GM19397 (cell line): ENCODE measurements at regions not wholly inside any gene's neighbourhood (a gene's known extent, or its start where the extent isn't known, plus 50 kb on each side); places are given as distances from the start of the nearest gene placed in this dataset.

ENCODE experiments used
- ATAC-seq: cut with Tn5 transposase; IDR thresholded peaks from one replicate; pipeline ENCODE4 v1.9.1; 2021; ENCODE audit warnings: mild to moderate bottlenecking, moderate library complexity; ENCODE audit not compliant: unreplicated experiment

- no peak for ATAC-seq
Observed at GRCh38 chr3:72350761-72351505, 497.3 kb downstream of the SHQ1 start.

- ATAC-seq = no peak
Observed at GRCh38 chr3:72348357-72348756, 499.9 kb downstream of the SHQ1 start.

GRCh38 chr3:72347819-72348319 is 500.4 kb downstream of the SHQ1 start:
- peak; percentile 53 for ATAC-seq

DNA sequence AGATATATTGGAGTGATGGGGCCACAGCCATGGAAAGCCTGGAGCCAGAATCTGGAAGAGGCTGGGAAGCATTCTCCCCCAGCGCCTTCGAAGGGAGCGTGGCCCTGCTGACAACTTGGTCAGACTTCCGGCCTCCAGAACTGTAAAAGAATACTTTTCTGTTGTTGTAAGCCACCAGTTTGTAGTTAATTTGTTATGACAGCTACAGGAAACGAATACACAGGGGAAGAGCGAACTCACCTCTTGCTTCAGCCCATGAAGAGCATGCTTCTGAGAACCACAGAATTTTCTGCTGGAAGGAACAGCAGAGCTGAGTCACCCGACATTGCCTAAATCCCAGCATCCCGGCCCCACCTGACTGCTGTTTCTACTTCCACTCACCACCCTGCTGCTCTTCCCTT is 501.7 kb downstream of the SHQ1 start:
- ATAC-seq = no peak

DNA sequence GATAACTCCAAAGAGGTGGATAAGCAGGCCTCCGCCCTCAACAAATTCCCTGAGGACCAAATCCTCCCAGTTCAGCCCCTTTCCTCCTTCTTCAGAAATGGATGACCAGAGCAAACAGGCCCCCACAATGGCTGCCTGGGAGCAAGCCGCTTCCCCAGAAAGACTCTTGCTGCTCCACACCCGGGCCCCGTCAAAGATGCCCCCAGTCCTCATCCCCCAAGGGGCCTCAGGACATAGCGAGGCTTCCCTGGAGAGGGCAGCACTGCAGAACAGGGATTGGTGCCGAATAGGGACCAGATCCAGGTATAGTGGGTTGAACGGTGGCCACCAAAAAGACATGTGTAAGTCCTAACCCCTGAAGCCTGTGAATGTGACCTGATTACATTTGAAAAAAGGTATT is 502.3 kb downstream of the SHQ1 start:
- no peak for ATAC-seq

DNA sequence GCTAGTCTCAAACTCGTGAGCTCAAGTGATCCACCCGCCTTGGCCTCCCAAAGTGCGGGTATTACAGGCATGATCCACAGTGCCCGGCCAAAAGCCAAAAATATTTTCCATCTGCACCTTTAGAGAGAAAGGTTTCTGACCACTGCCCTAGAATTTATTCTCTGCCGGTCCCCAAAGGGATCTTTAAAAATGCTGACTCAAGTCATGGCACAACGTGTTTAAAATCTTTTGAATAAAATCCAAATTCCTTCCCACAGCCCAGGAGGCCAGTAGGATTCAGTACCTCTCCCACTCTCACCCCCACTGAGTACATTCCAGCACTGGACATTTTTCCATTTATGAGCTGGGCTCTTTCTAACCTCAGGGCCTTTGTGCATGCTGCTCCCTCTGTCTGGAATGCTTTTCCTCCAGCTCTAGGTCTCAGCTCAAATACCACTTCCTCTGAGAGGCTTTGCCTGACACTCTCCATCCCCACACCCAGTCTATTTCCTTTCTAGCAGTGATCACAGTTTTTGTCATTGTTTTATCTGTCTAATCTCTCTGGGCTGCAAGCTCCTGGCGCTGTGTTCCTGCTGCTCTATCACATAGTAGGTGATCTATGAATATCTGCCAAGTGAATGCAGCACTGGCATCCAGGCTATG is 502.9 kb downstream of the SHQ1 start:
- no peak for ATAC-seq

GRCh38 chr3:72344647-72345046 is 503.6 kb downstream of the SHQ1 start:
- ATAC-seq = no peak

DNA sequence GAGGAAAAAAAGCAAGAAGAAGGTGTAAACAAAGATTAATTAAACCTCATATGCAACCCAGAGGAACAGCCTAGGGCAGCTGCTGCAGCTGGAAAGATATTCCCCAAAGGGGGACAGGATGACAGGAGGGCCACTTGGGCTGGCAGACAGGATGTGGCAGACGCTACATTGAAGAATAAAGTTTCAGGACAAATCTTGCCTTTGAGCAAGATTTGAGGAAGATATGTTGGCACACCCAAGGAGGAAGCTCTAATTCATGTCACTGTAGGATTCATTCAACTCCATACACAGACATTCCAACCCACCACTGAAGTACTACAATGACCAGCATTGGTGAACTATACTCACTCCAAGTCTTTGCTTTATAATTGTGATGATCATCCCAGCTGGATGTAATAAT is 504.0 kb downstream of the SHQ1 start:
- no peak for ATAC-seq

DNA sequence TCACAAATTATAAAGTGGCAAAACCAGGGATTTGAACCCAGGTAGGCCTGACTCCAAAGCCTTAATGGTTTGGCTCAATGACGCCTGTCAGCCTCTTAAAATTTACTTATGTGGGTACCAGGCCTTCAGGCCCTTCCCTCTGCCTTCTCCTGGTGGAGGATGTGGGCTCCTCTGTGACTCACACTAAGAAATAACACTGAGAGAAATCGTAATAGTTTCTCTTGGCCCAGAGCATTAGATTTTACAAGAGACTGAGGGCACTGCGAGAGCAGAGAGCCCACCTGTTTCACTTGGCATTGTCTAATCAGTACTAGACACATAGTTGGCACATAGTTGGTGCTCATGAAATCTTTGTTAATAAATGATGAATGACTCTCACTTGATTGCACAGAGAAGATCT is 505.2 kb downstream of the SHQ1 start:
- no peak for ATAC-seq

DNA sequence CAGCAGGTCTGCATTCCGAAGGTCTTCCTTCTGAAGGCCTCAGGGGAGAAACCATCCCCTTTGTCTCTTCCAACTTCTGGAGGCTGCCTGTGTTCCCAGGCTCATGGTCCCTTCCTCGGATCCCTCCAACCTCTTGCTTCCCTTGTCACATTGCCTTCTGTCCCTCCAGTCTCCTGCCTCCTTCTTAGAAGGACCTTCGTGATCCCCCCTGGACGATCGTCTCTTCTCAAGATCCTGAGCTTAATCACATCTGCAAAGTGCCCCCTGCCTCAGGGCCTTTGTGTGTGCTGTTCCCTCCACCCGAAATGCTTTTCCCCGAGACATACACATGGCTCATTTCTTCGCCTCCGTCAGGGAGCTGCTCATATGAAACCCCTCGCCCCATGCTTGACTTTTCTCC is 505.8 kb downstream of the SHQ1 start:
- ATAC-seq = no peak

GRCh38 chr3:72341920-72342319 is 506.3 kb downstream of the SHQ1 start:
- ATAC-seq = no peak

- ATAC-seq = no peak
Observed at GRCh38 chr3:72341380-72341770, 506.9 kb downstream of the SHQ1 start.

- ATAC-seq = no peak
Observed at GRCh38 chr3:72340476-72341379, 507.5 kb downstream of the SHQ1 start.

- ATAC-seq = no peak
Observed at GRCh38 chr3:72340056-72340455, 508.2 kb downstream of the SHQ1 start.

- ATAC-seq = no peak
Observed at GRCh38 chr3:72339670-72340030, 508.6 kb downstream of the SHQ1 start.

DNA sequence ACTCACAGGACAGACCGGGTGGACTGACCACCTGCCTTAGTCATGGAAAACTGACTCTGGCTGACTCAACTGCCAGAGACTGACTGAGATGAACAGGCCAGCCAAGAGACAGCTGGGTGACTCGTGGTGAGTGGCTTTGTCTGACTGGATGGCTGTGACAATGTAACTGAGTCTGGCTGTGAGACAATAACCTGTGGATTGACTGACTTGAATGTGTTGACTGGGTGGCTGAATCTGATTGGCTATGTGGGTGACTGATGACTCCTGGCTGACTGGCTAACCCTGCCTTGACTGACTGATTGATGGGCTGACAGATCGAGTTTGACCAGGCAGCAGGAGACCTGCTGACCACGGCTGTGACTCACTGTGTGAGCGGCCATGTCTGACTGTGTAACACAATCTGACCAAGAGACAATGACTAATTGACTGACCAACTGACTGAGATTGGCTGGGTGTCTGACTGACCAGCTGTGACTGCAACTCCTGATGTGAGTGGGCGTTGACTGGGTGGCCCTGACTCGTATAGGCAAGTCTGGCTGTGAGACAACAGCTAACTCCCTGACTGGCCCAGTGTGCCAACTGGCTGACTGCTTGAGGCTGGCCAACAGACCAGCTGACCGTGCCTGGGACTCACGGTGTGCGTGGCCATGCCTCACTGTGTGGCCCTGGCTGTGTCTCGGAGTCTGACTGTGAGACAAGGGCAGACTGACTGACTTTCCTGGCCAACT is 509.1 kb downstream of the SHQ1 start:
- ATAC-seq = no peak

GRCh38 chr3:72338082-72338941 is 509.9 kb downstream of the SHQ1 start:
- ATAC-seq = no peak

DNA sequence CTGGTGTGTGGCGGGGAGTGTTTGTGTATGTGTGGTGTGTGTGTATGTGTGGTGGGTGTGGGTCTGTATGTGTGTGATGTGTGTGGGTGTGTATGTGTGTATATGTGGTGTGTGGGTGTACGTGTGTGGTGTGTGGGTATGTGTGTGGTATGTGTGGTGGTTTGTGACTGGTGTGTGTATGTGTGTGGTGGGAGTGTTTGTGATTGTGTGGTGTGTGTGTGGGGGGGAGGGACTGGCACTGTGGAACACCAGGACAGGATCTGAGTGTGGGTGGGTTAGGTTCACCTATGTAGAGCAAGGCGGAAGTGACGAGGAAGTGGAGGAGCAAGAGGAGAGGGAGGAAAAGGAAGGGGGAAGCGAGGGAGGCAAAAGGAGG is 510.8 kb downstream of the SHQ1 start:
- ATAC-seq = no peak

DNA sequence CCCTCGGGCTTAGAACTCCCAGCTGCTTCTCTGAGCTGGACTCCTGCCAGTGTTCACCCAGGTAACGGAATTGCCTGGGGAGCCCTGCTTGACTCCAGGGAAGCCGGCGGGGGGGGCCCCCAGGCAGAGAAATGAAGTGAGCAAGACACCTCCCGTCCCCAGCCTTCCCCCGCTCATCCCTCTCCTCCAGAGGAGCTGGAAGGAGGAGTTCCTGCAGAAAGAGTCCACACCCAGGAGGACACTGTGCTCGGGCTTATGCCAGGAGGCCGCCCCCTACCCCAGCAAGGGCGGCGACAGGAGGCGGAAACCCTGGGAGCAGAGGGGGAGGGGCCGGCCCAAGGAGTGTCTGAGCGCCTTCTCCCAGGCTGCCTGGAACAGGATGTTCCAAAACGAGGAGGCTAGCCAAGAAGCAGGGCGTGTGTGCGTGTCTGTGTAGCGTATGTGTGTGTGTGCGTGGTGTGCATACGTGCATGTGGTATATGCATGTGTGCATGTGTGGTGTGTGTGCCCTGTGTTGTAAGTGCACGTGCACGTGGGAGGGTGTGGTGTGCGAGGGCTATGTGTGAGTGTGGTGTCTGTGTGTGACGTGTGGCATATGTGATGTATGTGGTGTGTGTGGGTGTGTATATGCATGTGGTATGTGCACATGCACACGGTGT is 511.3 kb downstream of the SHQ1 start:
- ATAC-seq = no peak
